Ascending aorta (tissue), 2 donors: ENCODE measurements at regions not wholly inside any gene's neighbourhood (a gene's known extent, or its start where the extent isn't known, plus 50 kb on each side); places are given as distances from the start of the nearest gene placed in this dataset.
"Not testable (repeated sequence)": the region's sequence is repeated elsewhere in the genome, so short reads cannot be mapped to it uniquely, and the experiment has no call there.

Experiments
- DNase-seq, 2 donors: peaks; one replicate each; pipeline ENCODE4 v3.0.0-alpha.2; 2019; ENCODE audit warnings: low spot score in 2 of 2
- H3K27ac ChIP-seq, 2 donors: fragments of 200-600 bp; sonication (generic); one replicate each; pipeline ENCODE4 v1.5.1; 2016 to 2017; ENCODE audit warnings: mild to moderate bottlenecking in 1 of 2
- H3K27me3 ChIP-seq: fragments of 200-600 bp; sonication (generic); one replicate; pipeline ENCODE4 v1.5.1; 2017
- H3K36me3 ChIP-seq, 2 donors: fragments of 200-600 bp; sonication (generic); one replicate each; pipeline ENCODE4 v1.5.1; 2016
- H3K4me1 ChIP-seq, 2 donors: fragments of 200-600 bp; sonication (generic); one replicate each; pipeline ENCODE4 v1.5.1; 2016 to 2017; ENCODE audit warnings: mild to moderate bottlenecking in 1 of 2
- H3K4me3 ChIP-seq, 2 donors: fragments of 200-600 bp; sonication (generic); one replicate each; pipeline ENCODE4 v1.5.1; 2016 to 2017; ENCODE audit warnings: mild to moderate bottlenecking in 1 of 2
- H3K9me3 ChIP-seq, 2 donors: fragments of 200-600 bp; sonication (generic); one replicate each; pipeline ENCODE4 v1.5.1; 2016
- CTCF ChIP-seq, 3 experiments: fragments of 200-600 bp in 2 of 3; fragments of 450-650 bp in 1 of 3; sonication (generic) in 2 of 3; IDR thresholded peaks; one replicate each; pipeline ENCODE4 v1.5.1; 2016 to 2019; ENCODE audit warnings: antibody characterized with exemption in 3 of 3, mild to moderate bottlenecking in 1 of 3, moderate library complexity in 1 of 3
- intact Hi-C: fragments of 100-400 bp; cut with DNase I; formaldehyde crosslinking; loops from one replicate; pipeline ENCODE4 v1.15.1; 2023

DNA sequence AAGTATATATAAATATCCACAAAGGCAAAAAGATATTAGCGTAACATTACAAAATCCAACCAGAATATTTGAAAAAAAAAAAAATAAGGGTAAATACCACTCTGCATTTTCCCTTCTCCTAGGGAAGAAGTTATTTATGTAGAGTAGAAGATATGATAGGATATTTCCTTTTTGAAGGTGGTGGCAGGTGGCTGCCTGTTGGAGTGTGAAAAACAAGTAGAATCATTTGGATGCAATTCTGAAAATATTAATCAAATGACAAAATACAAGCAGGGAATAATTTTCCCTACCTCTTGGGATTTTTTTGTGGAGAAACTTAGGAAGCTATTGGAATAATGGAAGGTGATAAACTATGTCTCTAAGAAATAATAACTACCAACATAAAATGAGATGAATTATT is 62.5 kb upstream of the OGFRL1 start:
- no peaks in the 10 kb centered on the region for H3K9me3 ChIP-seq
- no peak overlapping the region for H3K27ac ChIP-seq
- DNase-seq, result no peak
- intact Hi-C loops, result no loop called here
- H3K4me1 ChIP-seq, result no peaks in the 10 kb centered on the region
- H3K4me3 ChIP-seq, result no peak overlapping the region
- no peaks in the 10 kb centered on the region for H3K36me3 ChIP-seq
- no peaks in the 10 kb centered on the region for H3K27me3 ChIP-seq
- TF ChIP-seq CTCF (IDR thresholded peaks at IDR 0.05), result no peak

- no peaks in the 10 kb centered on the region for H3K9me3 ChIP-seq
- no peaks in the 10 kb centered on the region for H3K36me3 ChIP-seq
- H3K4me3 ChIP-seq, result no peak overlapping the region
- H3K27me3 ChIP-seq, result no peaks in the 10 kb centered on the region
- intact Hi-C loops, result no loop called here
- DNase-seq, result no peak
- no peaks in the 10 kb centered on the region for H3K4me1 ChIP-seq
- no peak overlapping the region for H3K27ac ChIP-seq
- no peak for TF ChIP-seq CTCF (IDR thresholded peaks at IDR 0.05)
These were observed 60.1 kb upstream of the OGFRL1 start for GRCh38 chr6:71228461-71229041.

DNA sequence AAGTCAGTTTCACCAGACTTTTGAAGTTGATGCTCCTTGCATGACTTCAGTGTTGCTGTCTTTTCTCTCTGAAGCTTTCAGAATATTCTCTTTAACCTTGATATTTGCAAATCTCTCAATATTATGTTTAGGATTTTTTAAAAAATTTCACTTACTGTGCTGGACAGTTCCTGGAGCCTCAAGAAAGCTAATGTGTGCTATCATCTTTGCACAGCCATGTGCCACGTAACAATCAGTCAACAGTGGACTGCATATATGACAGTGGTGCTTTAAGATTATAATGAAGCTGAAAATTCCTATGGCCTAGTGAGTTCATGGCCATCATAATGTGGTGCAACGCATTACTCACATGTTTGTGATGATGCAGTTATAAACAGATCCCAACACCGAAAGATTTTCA is 59.1 kb upstream of the OGFRL1 start:
- intact Hi-C loops, result no loop called here
- no peak overlapping the region for H3K4me3 ChIP-seq
- H3K27ac ChIP-seq, result no peak overlapping the region
- H3K4me1 ChIP-seq, result no peaks in the 10 kb centered on the region
- TF ChIP-seq CTCF (IDR thresholded peaks at IDR 0.05), result no peak
- no peaks in the 10 kb centered on the region for H3K9me3 ChIP-seq
- no peaks in the 10 kb centered on the region for H3K36me3 ChIP-seq
- no peak for DNase-seq
- no peaks in the 10 kb centered on the region for H3K27me3 ChIP-seq

DNA sequence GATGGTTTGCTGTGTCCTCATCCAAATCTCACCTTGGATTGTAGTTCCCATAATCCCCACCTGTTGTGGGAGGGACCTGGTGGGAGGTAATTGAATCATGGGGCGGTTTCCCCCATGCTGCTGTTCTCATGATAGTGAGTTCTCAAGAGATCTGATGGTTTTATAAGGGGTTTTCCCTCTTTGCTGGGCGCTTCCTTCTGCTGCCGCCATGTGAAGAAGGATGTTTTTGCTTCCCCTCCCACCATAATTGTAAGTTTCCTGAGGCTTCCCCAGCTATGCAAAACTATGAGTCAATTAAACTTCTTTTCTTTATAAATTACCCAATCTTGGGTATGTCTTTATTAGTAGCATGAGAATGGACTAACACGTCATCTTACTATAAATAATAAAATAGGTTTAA is 55.7 kb upstream of the OGFRL1 start:
- H3K27me3 ChIP-seq, H3K4me1 ChIP-seq, H3K4me3 ChIP-seq, H3K9me3 ChIP-seq, H3K27ac ChIP-seq, intact Hi-C loops, H3K36me3 ChIP-seq, DNase-seq: not testable (repeated sequence)

DNA sequence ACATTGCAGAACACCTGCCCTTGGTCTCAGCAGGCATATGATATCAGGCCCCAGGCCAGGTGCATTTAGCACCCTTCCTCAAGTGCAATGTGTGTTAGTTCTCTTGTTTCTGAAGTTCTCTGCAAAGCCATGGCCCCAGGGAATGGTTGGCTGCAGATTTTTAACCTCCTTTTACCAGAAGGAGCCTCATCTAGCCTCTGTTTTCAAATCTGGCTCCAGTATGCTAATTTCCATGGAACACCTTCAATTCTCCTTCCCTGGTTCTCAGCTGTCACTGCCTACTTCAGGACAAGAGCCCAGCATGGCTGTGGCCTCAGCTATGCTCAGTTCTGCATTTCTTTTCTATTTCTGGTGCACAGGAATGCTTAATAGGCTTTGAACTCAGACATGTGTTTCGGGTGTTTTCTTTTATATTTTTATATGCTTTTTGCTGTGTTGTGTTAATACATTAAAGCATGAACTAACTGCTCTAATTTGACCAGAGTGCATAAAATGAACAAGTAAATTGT is 51.6 kb upstream of the OGFRL1 start:
- no peak overlapping the region for H3K27ac ChIP-seq
- no peaks in the 10 kb centered on the region for H3K4me1 ChIP-seq
- DNase-seq, result no peak
- H3K9me3 ChIP-seq, result no peaks in the 10 kb centered on the region
- H3K36me3 ChIP-seq, result no peaks in the 10 kb centered on the region
- no peak overlapping the region for H3K4me3 ChIP-seq
- TF ChIP-seq CTCF (IDR thresholded peaks at IDR 0.05), result no peak
- H3K27me3 ChIP-seq, result no peaks in the 10 kb centered on the region
- intact Hi-C loops, result no loop called here

DNA sequence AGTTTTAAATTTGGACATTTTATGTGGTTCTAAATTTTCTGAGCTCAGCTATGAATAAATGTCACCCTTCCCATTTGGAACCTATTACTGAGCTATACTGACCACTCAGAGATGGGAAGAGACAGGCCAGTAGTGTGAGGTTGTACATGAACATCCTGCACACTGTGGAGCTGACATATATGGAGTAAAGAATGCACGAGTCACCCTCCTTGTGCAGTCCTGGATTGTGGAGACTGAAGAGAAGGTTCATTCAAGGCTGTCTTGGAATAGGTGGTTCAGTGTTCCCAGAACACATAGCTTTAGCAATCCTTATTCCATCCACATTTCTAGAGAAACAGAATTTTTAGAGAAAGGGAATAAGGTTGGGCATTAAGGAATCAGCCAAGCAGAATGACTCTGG is 50.3 kb upstream of the OGFRL1 start:
- no peaks in the 10 kb centered on the region for H3K4me1 ChIP-seq
- no peaks in the 10 kb centered on the region for H3K27me3 ChIP-seq
- TF ChIP-seq CTCF (IDR thresholded peaks at IDR 0.05), result no peak
- H3K27ac ChIP-seq, result no peak overlapping the region
- H3K9me3 ChIP-seq, result no peaks in the 10 kb centered on the region
- H3K36me3 ChIP-seq, result no peaks in the 10 kb centered on the region
- H3K4me3 ChIP-seq, result no peak overlapping the region
- intact Hi-C loops, result no loop called here
- DNase-seq, result no peak
